ENCODE measurements at regions not wholly inside any gene's neighbourhood (a gene's known extent, or its start where the extent isn't known, plus 50 kb on each side); places are given as distances from the start of the nearest gene placed in this dataset.

GRCh38 chr2:146203064-146203624, 1641.7 kb upstream of the ACVR2A start:
- Mint-ChIP-seq H3K9me3 (no peaks in the 10 kb centered on the region), H3K4me1 (no peaks in the 10 kb centered on the region), H3K36me3 (ENCODE audit: low read depth) (no peaks in the 10 kb centered on the region), H3K4me3 (no peak overlapping the region), H3K27me3 (ENCODE audit: insufficient read depth, low read depth, poor library complexity) (no peaks in the 10 kb centered on the region), H3K27ac (no peak overlapping the region)
- TF ChIP-seq CREB1 (CRISPR knock-in tag; IDR thresholded peaks at IDR 0.05; ENCODE audit: low read depth), result no peak
- TF ChIP-seq ZNF114 (CRISPR knock-in tag; IDR thresholded peaks at IDR 0.05), result no peak
- TF ChIP-seq REST (IDR thresholded peaks at IDR 0.05; ENCODE audit: unreplicated experiment), result no peak
- no peak for TF ChIP-seq JUNB (IDR thresholded peaks at IDR 0.05; ENCODE audit: unreplicated experiment)
- Histone ChIP-seq H3K4me2 (no peak overlapping the region), H3K79me2 (replicated peaks; ENCODE audit: insufficient read depth) (no peaks in the 10 kb centered on the region), H3K36me3 (ENCODE audit: insufficient read depth) (no peaks in the 10 kb centered on the region), H3K27me3 (ENCODE audit: insufficient read depth) (no peaks in the 10 kb centered on the region), H3F3A (replicated peaks; ENCODE audit: low read depth) (no peaks in the 10 kb centered on the region), H3K9me2 (ENCODE audit: insufficient read depth) (no peaks in the 10 kb centered on the region; the same call in 1 of the 2 replicates), H3K4me1 (ENCODE audit: insufficient read depth) (no peaks in the 10 kb centered on the region), H4K20me1 (replicated peaks; ENCODE audit: insufficient read depth) (no peaks in the 10 kb centered on the region), H3K4me3 (no peak overlapping the region), H2AFZ (no peak overlapping the region), H3K27ac (ENCODE audit: low read depth) (no peak overlapping the region)
- ATAC-seq (no peak), DNase-seq (ENCODE audit: low spot score) (no peak)

- Mint-ChIP-seq H3K4me3 (no peak overlapping the region), H3K27ac (no peak overlapping the region), H3K4me1 (no peaks in the 10 kb centered on the region), H3K36me3 (ENCODE audit: low read depth) (no peaks in the 10 kb centered on the region), H3K9me3 (no peaks in the 10 kb centered on the region), H3K27me3 (ENCODE audit: insufficient read depth, low read depth, poor library complexity) (peaks cover 3% of the 10 kb centered on the region)
- Histone ChIP-seq H3K27ac (ENCODE audit: low read depth) (no peak overlapping the region), H3K4me2 (no peak overlapping the region), H4K20me1 (replicated peaks; ENCODE audit: insufficient read depth) (no peaks in the 10 kb centered on the region), H3K4me1 (ENCODE audit: insufficient read depth) (no peaks in the 10 kb centered on the region), H3K79me2 (replicated peaks; ENCODE audit: insufficient read depth) (no peaks in the 10 kb centered on the region), H3K4me3 (no peak overlapping the region), H3K9me2 (ENCODE audit: insufficient read depth) (no peaks in the 10 kb centered on the region; the same call in 1 of the 2 replicates), H2AFZ (no peak overlapping the region), H3F3A (replicated peaks; ENCODE audit: low read depth) (no peaks in the 10 kb centered on the region), H3K36me3 (ENCODE audit: insufficient read depth) (no peaks in the 10 kb centered on the region), H3K27me3 (ENCODE audit: insufficient read depth) (no peaks in the 10 kb centered on the region)
- no peak for TF ChIP-seq CTCF (conservative IDR thresholded peaks at IDR 0.05; ENCODE audit: low read depth in 2 of 2)
- TF ChIP-seq ETS1 (IDR thresholded peaks at IDR 0.05), result no peak
- TF ChIP-seq NANOG (IDR thresholded peaks at IDR 0.05; ENCODE audit: borderline replicate concordance), result no peak
- ATAC-seq (no peak), DNase-seq (ENCODE audit: low spot score) (no peak)
These were observed 1651.2 kb upstream of the ACVR2A start for GRCh38 chr2:146193619-146194018.

Data from GM23338 (cell line).